Astrocyte (in vitro differentiated cells and primary cell): ENCODE measurements at regions not wholly inside any gene's neighbourhood (a gene's known extent, or its start where the extent isn't known, plus 50 kb on each side); places are given as distances from the start of the nearest gene placed in this dataset.

Experiments
- EZH2 ChIP-seq: IDR thresholded peaks from 2 replicates; pipeline ENCODE4 v1.6.1; 2012; ENCODE audit warnings: mild to moderate bottlenecking, low read length, inconsistent platforms; ENCODE audit not compliant: insufficient read depth
- TF ChIP-seq, protein P1 (sequence below): IDR thresholded peaks from 2 replicates; pipeline ENCODE4 v1.5.1; 2011; ENCODE audit warnings: low read depth, mild to moderate bottlenecking, inconsistent platforms, low read length, moderate library complexity; ENCODE audit not compliant: insufficient read depth

DNA sequence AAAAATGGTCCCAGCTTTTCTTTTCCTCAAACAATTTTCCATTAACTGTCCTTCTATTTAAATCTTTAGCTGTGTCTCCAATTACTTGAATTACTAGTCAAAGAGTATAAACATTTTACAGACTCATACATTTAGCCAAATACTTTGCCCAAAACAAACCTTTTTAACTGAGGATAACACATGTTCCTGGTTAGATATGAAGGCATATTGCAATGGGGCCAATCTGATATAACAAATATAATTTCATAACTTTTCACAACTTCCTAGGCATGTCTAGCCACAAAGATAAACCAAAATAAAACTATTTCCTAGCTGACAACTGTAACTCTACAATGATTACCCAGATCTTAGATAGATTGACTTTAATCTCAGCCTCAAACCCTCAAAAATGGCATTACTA, 247.5 kb upstream of the ZNF521 start:
- TF ChIP-seq, protein P1, sequence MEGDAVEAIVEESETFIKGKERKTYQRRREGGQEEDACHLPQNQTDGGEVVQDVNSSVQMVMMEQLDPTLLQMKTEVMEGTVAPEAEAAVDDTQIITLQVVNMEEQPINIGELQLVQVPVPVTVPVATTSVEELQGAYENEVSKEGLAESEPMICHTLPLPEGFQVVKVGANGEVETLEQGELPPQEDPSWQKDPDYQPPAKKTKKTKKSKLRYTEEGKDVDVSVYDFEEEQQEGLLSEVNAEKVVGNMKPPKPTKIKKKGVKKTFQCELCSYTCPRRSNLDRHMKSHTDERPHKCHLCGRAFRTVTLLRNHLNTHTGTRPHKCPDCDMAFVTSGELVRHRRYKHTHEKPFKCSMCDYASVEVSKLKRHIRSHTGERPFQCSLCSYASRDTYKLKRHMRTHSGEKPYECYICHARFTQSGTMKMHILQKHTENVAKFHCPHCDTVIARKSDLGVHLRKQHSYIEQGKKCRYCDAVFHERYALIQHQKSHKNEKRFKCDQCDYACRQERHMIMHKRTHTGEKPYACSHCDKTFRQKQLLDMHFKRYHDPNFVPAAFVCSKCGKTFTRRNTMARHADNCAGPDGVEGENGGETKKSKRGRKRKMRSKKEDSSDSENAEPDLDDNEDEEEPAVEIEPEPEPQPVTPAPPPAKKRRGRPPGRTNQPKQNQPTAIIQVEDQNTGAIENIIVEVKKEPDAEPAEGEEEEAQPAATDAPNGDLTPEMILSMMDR, result no peak
- TF ChIP-seq EZH2, result no peak
